H1 (cell line): ENCODE measurements at regions not wholly inside any gene's neighbourhood (a gene's known extent, or its start where the extent isn't known, plus 50 kb on each side); places are given as distances from the start of the nearest gene placed in this dataset.

Experiments used
- CTCF ChIA-PET: fragments of 300-600 bp; sonication (Branson Sonifier 250); formaldehyde crosslinking; loops from one replicate; lab custom pipeline; 2021; ENCODE audit not compliant: partially characterized antibody; lab: Charles Lee
- POLR2A ChIA-PET: fragments of 300-600 bp; sonication (Branson Sonifier 250); formaldehyde crosslinking; loops from one replicate; lab custom pipeline; 2021; ENCODE audit warnings: inconsistent platforms; ENCODE audit not compliant: partially characterized antibody; lab: Charles Lee
- DNase-seq, 2 experiments: peaks; one replicate each; pipeline versions ENCODE4 v3.0.0 to v3.0.0-alpha.2; 2010 to 2022; ENCODE audit warnings: low spot score in 2 of 2, low read depth in 1 of 2, mixed read lengths in 1 of 2
- FAIRE-seq: peaks from 2 replicates; lab custom pipeline; 2011; peaks lifted over from hg19 to GRCh38; lab: Jason Lieb, UNC
- H2AFZ ChIP-seq: 2 replicates; pipeline ENCODE4 v1.8.1; 2012; ENCODE audit warnings: low read length, inconsistent platforms
- H2AK5ac ChIP-seq: 2 replicates; pipeline ENCODE4 v1.6.1; 2013; ENCODE audit warnings: low read depth, low read length
- H2BK120ac ChIP-seq: replicated peaks from 2 replicates; pipeline ENCODE3; 2013; ENCODE audit warnings: low read depth, low read length, inconsistent platforms
- H2BK12ac ChIP-seq: 2 replicates; pipeline ENCODE4 v1.6.1; 2013; ENCODE audit warnings: low read depth, low read length
- H2BK15ac ChIP-seq: 2 replicates; pipeline ENCODE4 v1.6.1; 2013; ENCODE audit warnings: low read length
- H2BK20ac ChIP-seq: 2 replicates; pipeline ENCODE4 v1.6.1; 2013; ENCODE audit warnings: low read length
- H2BK5ac ChIP-seq: 2 replicates; pipeline ENCODE4 v1.6.1; 2013; ENCODE audit warnings: low read depth, low read length
- H3K14ac ChIP-seq: 2 replicates; pipeline ENCODE4 v1.6.1; 2013; ENCODE audit warnings: inconsistent platforms; ENCODE audit not compliant: insufficient read length
- H3K18ac ChIP-seq: 2 replicates; pipeline ENCODE4 v1.6.1; 2013; ENCODE audit warnings: low read length; ENCODE audit errors: extremely low read depth
- H3K23ac ChIP-seq: 2 replicates; pipeline ENCODE4 v1.6.1; 2013; ENCODE audit warnings: inconsistent platforms; ENCODE audit not compliant: insufficient read length
- H3K23me2 ChIP-seq: 2 replicates; pipeline ENCODE4 v1.6.1; 2013; ENCODE audit warnings: low read depth, low read length
- H3K27ac ChIP-seq: 2 replicates; pipeline ENCODE4 v1.6.1; 2011; ENCODE audit warnings: low read depth, low read length, inconsistent platforms
- H3K27me3 ChIP-seq, 4 experiments: replicated peaks in 1 of 4; 1 replicate in 1 of 4; 2 replicates in 3 of 4; pipeline versions ENCODE4 v1.6.1 to v1.8.1; 2011 to 2013; ENCODE audit warnings: low read length in 3 of 4, mild to moderate bottlenecking in 3 of 4, inconsistent platforms in 2 of 4, mixed read lengths in 2 of 4, moderate library complexity in 1 of 4; ENCODE audit not compliant: control insufficient read depth in 3 of 4, insufficient read depth in 3 of 4; ENCODE audit errors: extremely low read depth in 1 of 4
- H3K36me3 ChIP-seq, 4 experiments: 2 replicates each; pipeline versions ENCODE4 v1.6.1 to v1.8.1; 2011 to 2013; ENCODE audit warnings: mild to moderate bottlenecking in 4 of 4, low read length in 3 of 4, moderate library complexity in 2 of 4, control low read depth in 1 of 4, inconsistent platforms in 1 of 4; ENCODE audit not compliant: insufficient read depth in 4 of 4, control insufficient read depth in 2 of 4
- H3K4ac ChIP-seq: replicated peaks from 2 replicates; pipeline ENCODE3; 2013; ENCODE audit warnings: low read length, low read depth, mixed read lengths, inconsistent platforms; ENCODE audit not compliant: insufficient read length
- H3K4me1 ChIP-seq, 4 experiments: replicated peaks in 1 of 4; 1 replicate in 1 of 4; 2 replicates in 3 of 4; pipeline versions ENCODE4 v1.6.1 to v1.8.1; 2011 to 2013; ENCODE audit warnings: low read length in 3 of 4, inconsistent platforms in 2 of 4, mixed read lengths in 1 of 4; ENCODE audit not compliant: insufficient read depth in 4 of 4, control insufficient read depth in 3 of 4
- H3K4me2 ChIP-seq, 2 experiments: 2 replicates each; pipeline versions ENCODE4 v1.6.1 to v1.8.1; 2011 to 2013; ENCODE audit warnings: low read depth in 2 of 2, low read length in 2 of 2, control low read depth in 1 of 2, inconsistent platforms in 1 of 2, mild to moderate bottlenecking in 1 of 2; ENCODE audit not compliant: insufficient read depth in 1 of 2
- H3K4me3 ChIP-seq, 4 experiments: fragments of 200-600, 300-600 bp in 1 of 4; sonication (generic), shearing (Covaris generic), sonication (Bioruptor Twin) in 1 of 4; 2 replicates each; pipeline versions ENCODE4 v1.5.1 to v1.8.1; 2011 to 2016; ENCODE audit warnings: low read length in 4 of 4, low read depth in 3 of 4, control low read depth in 2 of 4, inconsistent platforms in 2 of 4, mild to moderate bottlenecking in 2 of 4, mixed read lengths in 1 of 4, moderate library complexity in 1 of 4; ENCODE audit not compliant: insufficient read depth in 2 of 4; ENCODE audit errors: extremely low read depth in 1 of 4
- H3K56ac ChIP-seq: replicated peaks from 2 replicates; pipeline ENCODE3; 2013; ENCODE audit warnings: low read depth, mild to moderate bottlenecking, mixed read lengths, low read length, inconsistent platforms; ENCODE audit not compliant: insufficient read length
- H3K79me1 ChIP-seq: 2 replicates; pipeline ENCODE4 v1.6.1; 2013; ENCODE audit warnings: low read depth, low read length, control low read depth
- H3K79me2 ChIP-seq, 2 experiments: 2 replicates each; pipeline versions ENCODE4 v1.6.1 to v1.8.1; 2012 to 2013; ENCODE audit warnings: low read length in 2 of 2, mild to moderate bottlenecking in 2 of 2, inconsistent platforms in 1 of 2; ENCODE audit not compliant: insufficient read depth in 2 of 2, control insufficient read depth in 1 of 2
- H3K9ac ChIP-seq, 4 experiments: replicated peaks in 1 of 4; 1 replicate in 1 of 4; 2 replicates in 3 of 4; pipeline versions ENCODE4 v1.6.1 to v1.8.1; 2011 to 2013; ENCODE audit warnings: low read depth in 3 of 4, low read length in 3 of 4, control low read depth in 2 of 4, mild to moderate bottlenecking in 2 of 4, moderate library complexity in 2 of 4, inconsistent platforms in 1 of 4; ENCODE audit errors: extremely low read depth in 1 of 4
- H3K9me3 ChIP-seq, 2 experiments: 2 replicates each; pipeline versions ENCODE4 v1.6.1 to v1.8.1; 2012 to 2013; ENCODE audit warnings: mild to moderate bottlenecking in 2 of 2, moderate library complexity in 2 of 2, control low read depth in 1 of 2, inconsistent platforms in 1 of 2, low read depth in 1 of 2, low read length in 1 of 2, mixed read lengths in 1 of 2; ENCODE audit not compliant: insufficient read depth in 2 of 2
- H4K20me1 ChIP-seq, 2 experiments: replicated peaks in 1 of 2; 2 replicates each; pipeline versions ENCODE3 to v1.8.1; 2011 to 2013; ENCODE audit warnings: inconsistent platforms in 2 of 2, low read length in 2 of 2, mild to moderate bottlenecking in 1 of 2; ENCODE audit not compliant: insufficient read depth in 2 of 2, control insufficient read depth in 1 of 2
- H4K5ac ChIP-seq: 2 replicates; pipeline ENCODE4 v1.6.1; 2013; ENCODE audit warnings: low read length, low read depth, mixed read lengths, inconsistent platforms; ENCODE audit not compliant: insufficient read length
- H4K8ac ChIP-seq: 2 replicates; pipeline ENCODE4 v1.8.0; 2013; ENCODE audit warnings: mild to moderate bottlenecking, moderate library complexity, low read length, inconsistent platforms; ENCODE audit not compliant: insufficient read depth; ENCODE audit errors: extremely low read depth
- H4K91ac ChIP-seq: replicated peaks from 2 replicates; pipeline ENCODE3; 2013; ENCODE audit warnings: low read length, mixed read lengths, inconsistent platforms; ENCODE audit not compliant: insufficient read length
- BACH1 ChIP-seq: IDR thresholded peaks from 2 replicates; pipeline ENCODE4 v1.6.1; 2012; ENCODE audit warnings: low read length, improper control_type of control experiment
- CHD1 ChIP-seq: IDR thresholded peaks from 2 replicates; pipeline ENCODE4 v1.6.1; 2012; ENCODE audit warnings: low read depth, low read length, improper control_type of control experiment
- GABPA ChIP-seq: IDR thresholded peaks from 2 replicates; pipeline ENCODE4 v1.6.1; 2011; ENCODE audit warnings: mild to moderate bottlenecking, low read length, moderate library complexity, borderline replicate concordance; ENCODE audit not compliant: insufficient read depth
- GTF2F1 ChIP-seq: IDR thresholded peaks from 2 replicates; pipeline ENCODE4 v1.6.1; 2012; ENCODE audit warnings: low read depth, low read length, improper control_type of control experiment, borderline replicate concordance
- JUN ChIP-seq: IDR thresholded peaks from 2 replicates; pipeline ENCODE4 v1.6.1; 2011; ENCODE audit warnings: low read depth, mild to moderate bottlenecking, improper control_type of control experiment, low read length
- KDM5A ChIP-seq: fragments of 200-600 bp; IDR thresholded peaks from 2 replicates; pipeline ENCODE4 v1.7.1; 2012; ENCODE audit warnings: mild to moderate bottlenecking, low read length, inconsistent platforms, mixed read lengths
- MAFK ChIP-seq: IDR thresholded peaks from 2 replicates; pipeline ENCODE4 v1.6.1; 2012; ENCODE audit warnings: low read depth, mild to moderate bottlenecking, improper control_type of control experiment, low read length
- POLR2A ChIP-seq, 2 experiments: IDR thresholded peaks; 1 replicate in 1 of 2; 2 replicates in 1 of 2; pipeline ENCODE4 v1.6.1; 2011; ENCODE audit warnings: low read depth in 2 of 2, low read length in 2 of 2, mild to moderate bottlenecking in 2 of 2; ENCODE audit errors: control extremely low read depth in 1 of 2
- RXRA ChIP-seq: IDR thresholded peaks from 2 replicates; pipeline ENCODE4 v1.6.1; 2011; ENCODE audit warnings: low read depth, mild to moderate bottlenecking, low read length, moderate library complexity; ENCODE audit not compliant: insufficient read depth
- SIN3A ChIP-seq, 2 experiments: IDR thresholded peaks in 1 of 2; conservative IDR thresholded peaks in 1 of 2; 2 replicates each; pipeline ENCODE4 v1.6.1; 2011 to 2012; ENCODE audit warnings: low read length in 2 of 2, improper control_type of control experiment in 1 of 2, low read depth in 1 of 2, mild to moderate bottlenecking in 1 of 2
- SIX5 ChIP-seq: IDR thresholded peaks from 2 replicates; pipeline ENCODE4 v1.6.1; 2011; ENCODE audit warnings: mild to moderate bottlenecking, low read depth, low read length
- TAF7 ChIP-seq: optimal IDR thresholded peaks from 2 replicates; pipeline ENCODE3; 2011; ENCODE audit warnings: low read depth, mild to moderate bottlenecking, inconsistent platforms, low read length, moderate library complexity, borderline replicate concordance
- WGBS, 2 experiments: shearing (Covaris generic) in 1 of 2; methylation state at CpG; one replicate each; pipeline versions ENCODE4 v1.1.6 to v1.1.7; 2013 to 2015; ENCODE audit warnings: low lambda C conversion rate in 2 of 2, mixed read lengths in 2 of 2, inconsistent platforms in 1 of 2, low coverage in 1 of 2, missing lambda C conversion rate in 1 of 2; ENCODE audit not compliant: insufficient replicate concordance in 2 of 2, insufficient coverage in 1 of 2, insufficient read length in 1 of 2; ENCODE audit errors: extremely low coverage in 1 of 2, missing lambda C conversion rate in 1 of 2; 5-methylcytosine and 5-hydroxymethylcytosine counted together
- TF ChIP-seq, protein P1 (sequence below), 3 experiments: IDR thresholded peaks; 1 replicate in 2 of 3; 2 replicates in 1 of 3; pipeline versions ENCODE4 v1.5.1 to v1.6.1; 2011; ENCODE audit warnings: low read length in 3 of 3, mild to moderate bottlenecking in 3 of 3, inconsistent platforms in 2 of 3, low read depth in 1 of 3, moderate library complexity in 1 of 3; ENCODE audit not compliant: insufficient read depth in 1 of 3; ENCODE audit errors: control extremely low read depth in 1 of 3

DNA sequence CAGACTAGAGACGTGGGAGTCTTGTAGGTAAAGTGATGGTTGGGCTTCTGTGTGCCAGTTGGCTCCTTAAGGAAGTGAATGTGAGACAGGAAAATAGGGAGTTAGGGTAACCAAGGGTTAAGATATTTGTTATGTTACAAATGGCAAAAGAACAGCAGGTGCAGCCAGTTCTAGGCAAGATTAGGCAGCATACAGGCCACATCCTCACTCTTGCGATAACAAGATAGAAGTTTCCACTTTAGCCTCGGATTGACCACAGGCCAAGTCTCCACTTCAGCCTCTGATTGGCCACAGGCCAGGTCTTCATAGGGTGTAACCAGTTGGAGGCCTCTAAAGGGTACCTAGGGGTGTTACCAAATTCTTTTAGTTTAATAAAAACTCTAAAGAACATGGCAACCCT is 54.6 kb upstream of the ABCA1 start:
- no peaks in the 10 kb centered on the region for H3K27me3 ChIP-seq
- H2BK20ac ChIP-seq = no peak overlapping the region
- FAIRE-seq (no peak), DNase-seq (no peak)
- no peak overlapping the region for H3K23ac ChIP-seq
- no peaks in the 10 kb centered on the region for H3K79me2 ChIP-seq
- H2BK120ac ChIP-seq = no peak overlapping the region
- H3K9me3 ChIP-seq = no peaks in the 10 kb centered on the region
- no peak overlapping the region for H3K4me2 ChIP-seq
- no peaks in the 10 kb centered on the region for H4K20me1 ChIP-seq
- H3K4ac ChIP-seq = no peak overlapping the region
- H2BK15ac ChIP-seq = no peak overlapping the region
- no peak overlapping the region for H3K18ac ChIP-seq
- no peaks in the 10 kb centered on the region for H3K36me3 ChIP-seq
- 0 out of 2 replicates have a peak, but pooled peaks cover 2% of the 10 kb centered on the region for H3K23me2 ChIP-seq
- ChIA-PET CTCF (no interaction called here), POLR2A (interaction anchor here (0.9 kb wide), 2 partner anchors 8 to 48 kb away, joined by 3 read pairs; no protein-coding TSS in a partner anchor)
- H4K91ac ChIP-seq = no peak overlapping the region
- WGBS, 2 experiments = 89% methylated on average over 3 of the region's 3 CpGs; no CpG with 5 or more reads in 1 of the 2 experiments
- no peak overlapping the region for H2BK12ac ChIP-seq
- H3K4me1 ChIP-seq = peaks cover 0 to under 1% (median 0%) of the 10 kb centered on the region in 4 experiments; a peak in 1 of 7 replicates
- H2AK5ac ChIP-seq = no peak overlapping the region
- H3K27ac ChIP-seq = no peak overlapping the region
- H3K14ac ChIP-seq = no peak overlapping the region
- no peak overlapping the region for H4K5ac ChIP-seq
- no peak overlapping the region for H3K9ac ChIP-seq
- no peak overlapping the region for H2AFZ ChIP-seq
- no peaks in the 10 kb centered on the region for H3K79me1 ChIP-seq
- H4K8ac ChIP-seq = no peak overlapping the region
- H3K4me3 ChIP-seq = no peak overlapping the region
- no peak overlapping the region for H3K56ac ChIP-seq
- no peak overlapping the region for H2BK5ac ChIP-seq
- TF ChIP-seq GTF2F1 (no peak), JUN (no peak), CHD1 (no peak), SIN3A (conservative IDR thresholded peaks at IDR 0.05 in 1 of 2, IDR thresholded peaks at IDR 0.05 in 1 of 2; ENCODE audit: low read depth in 1 of 2, low read length in 2 of 2) (no peak), GABPA (no peak), POLR2A (IDR thresholded peaks at IDR 0.05; ENCODE audit: control extremely low read depth in 1 of 2, low read depth in 2 of 2, low read length in 2 of 2) (no peak), RXRA (no peak), BACH1 (no peak), TAF7 (no peak), KDM5A (no peak), MAFK (no peak), SIX5 (no peak)
- TF ChIP-seq, protein P1, sequence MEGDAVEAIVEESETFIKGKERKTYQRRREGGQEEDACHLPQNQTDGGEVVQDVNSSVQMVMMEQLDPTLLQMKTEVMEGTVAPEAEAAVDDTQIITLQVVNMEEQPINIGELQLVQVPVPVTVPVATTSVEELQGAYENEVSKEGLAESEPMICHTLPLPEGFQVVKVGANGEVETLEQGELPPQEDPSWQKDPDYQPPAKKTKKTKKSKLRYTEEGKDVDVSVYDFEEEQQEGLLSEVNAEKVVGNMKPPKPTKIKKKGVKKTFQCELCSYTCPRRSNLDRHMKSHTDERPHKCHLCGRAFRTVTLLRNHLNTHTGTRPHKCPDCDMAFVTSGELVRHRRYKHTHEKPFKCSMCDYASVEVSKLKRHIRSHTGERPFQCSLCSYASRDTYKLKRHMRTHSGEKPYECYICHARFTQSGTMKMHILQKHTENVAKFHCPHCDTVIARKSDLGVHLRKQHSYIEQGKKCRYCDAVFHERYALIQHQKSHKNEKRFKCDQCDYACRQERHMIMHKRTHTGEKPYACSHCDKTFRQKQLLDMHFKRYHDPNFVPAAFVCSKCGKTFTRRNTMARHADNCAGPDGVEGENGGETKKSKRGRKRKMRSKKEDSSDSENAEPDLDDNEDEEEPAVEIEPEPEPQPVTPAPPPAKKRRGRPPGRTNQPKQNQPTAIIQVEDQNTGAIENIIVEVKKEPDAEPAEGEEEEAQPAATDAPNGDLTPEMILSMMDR (IDR thresholded peaks at IDR 0.05; ENCODE audit: control extremely low read depth in 1 of 3, insufficient read depth in 1 of 3, low read depth in 1 of 3, low read length in 3 of 3) = no peak
